Neural progenitor cell (in vitro differentiated cells): ENCODE measurements at regions not wholly inside any gene's neighbourhood (a gene's known extent, or its start where the extent isn't known, plus 50 kb on each side); places are given as distances from the start of the nearest gene placed in this dataset.

Source experiments
- DNase-seq: peaks from one replicate; pipeline ENCODE4 v3.0.0-alpha.2; 2016; ENCODE audit warnings: low spot score
- H2AFZ ChIP-seq: fragments of 200-600 bp; sonication (generic); replicated peaks from 2 replicates; pipeline ENCODE4 v1.6.1; 2016; ENCODE audit warnings: antibody characterized with exemption
- H3F3A ChIP-seq: fragments of 200-600 bp; sonication (generic); 2 replicates; pipeline ENCODE4 v1.6.1; 2016; ENCODE audit warnings: antibody characterized with exemption, low read depth
- H3K27ac ChIP-seq: fragments of 200-600 bp; sonication (generic); 2 replicates; pipeline ENCODE4 v1.5.1; 2016; ENCODE audit warnings: mild to moderate bottlenecking
- H3K27me3 ChIP-seq: fragments of 200-600 bp; sonication (generic); 2 replicates; pipeline ENCODE4 v1.6.1; 2016; ENCODE audit warnings: mild to moderate bottlenecking, moderate library complexity
- H3K36me3 ChIP-seq: fragments of 200-600 bp; sonication (generic); 2 replicates; pipeline ENCODE4 v1.5.1; 2016
- H3K4me1 ChIP-seq: fragments of 200-600 bp; sonication (generic); 2 replicates; pipeline ENCODE4 v1.6.1; 2016; ENCODE audit warnings: mixed run types
- H3K4me2 ChIP-seq: fragments of 200-600 bp; sonication (generic); 2 replicates; pipeline ENCODE4 v1.6.1; 2016
- H3K4me3 ChIP-seq: fragments of 200-600 bp; sonication (generic); 2 replicates; pipeline ENCODE4 v1.5.1; 2016
- H3K79me2 ChIP-seq: fragments of 200-600 bp; sonication (generic); 2 replicates; pipeline ENCODE4 v1.6.1; 2016; ENCODE audit warnings: low read depth
- H3K9ac ChIP-seq: fragments of 200-600 bp; sonication (generic); 2 replicates; pipeline ENCODE4 v1.6.1; 2016
- H3K9me3 ChIP-seq: fragments of 200-600 bp; sonication (generic); 2 replicates; pipeline ENCODE4 v1.5.1; 2016; ENCODE audit warnings: low read depth
- H4K20me1 ChIP-seq: fragments of 200-600 bp; sonication (generic); 2 replicates; pipeline ENCODE4 v1.6.1; 2016; ENCODE audit warnings: low read depth
- H3K27ac Mint-ChIP-seq: 3 replicates; pipeline ENCODE4 v1.8.0; 2021; ENCODE audit warnings: mixed read lengths
- H3K27me3 Mint-ChIP-seq: 2 replicates; pipeline ENCODE4 v1.8.0; 2022; ENCODE audit warnings: low read depth, mild to moderate bottlenecking, inconsistent platforms, moderate library complexity, mixed read lengths; ENCODE audit not compliant: insufficient read depth
- H3K36me3 Mint-ChIP-seq: 3 replicates; pipeline ENCODE4 v1.8.0; 2021; ENCODE audit warnings: mixed read lengths
- H3K4me1 Mint-ChIP-seq: 3 replicates; pipeline ENCODE4 v1.8.0; 2021; ENCODE audit warnings: mixed read lengths
- H3K4me3 Mint-ChIP-seq: 3 replicates; pipeline ENCODE4 v1.8.0; 2021; ENCODE audit warnings: mild to moderate bottlenecking, moderate library complexity, mixed read lengths
- H3K9me3 Mint-ChIP-seq: 3 replicates; pipeline ENCODE4 v1.8.0; 2020; ENCODE audit warnings: mixed read lengths
- EZH2 ChIP-seq: fragments of 200-600 bp; sonication (generic); IDR thresholded peaks from 2 replicates; pipeline ENCODE4 v1.6.1; 2017; ENCODE audit warnings: antibody characterized with exemption, mild to moderate bottlenecking, moderate library complexity
- EZH2phosphoT487 ChIP-seq: fragments of 200-600 bp; sonication (generic); IDR thresholded peaks from 2 replicates; pipeline ENCODE4 v1.6.1; 2017; ENCODE audit warnings: antibody characterized with exemption
- TF ChIP-seq, protein P1 (sequence below): fragments of 200-600 bp; sonication (generic); IDR thresholded peaks from 2 replicates; pipeline ENCODE4 v1.5.1; 2017; ENCODE audit warnings: antibody characterized with exemption, mild to moderate bottlenecking

DNA sequence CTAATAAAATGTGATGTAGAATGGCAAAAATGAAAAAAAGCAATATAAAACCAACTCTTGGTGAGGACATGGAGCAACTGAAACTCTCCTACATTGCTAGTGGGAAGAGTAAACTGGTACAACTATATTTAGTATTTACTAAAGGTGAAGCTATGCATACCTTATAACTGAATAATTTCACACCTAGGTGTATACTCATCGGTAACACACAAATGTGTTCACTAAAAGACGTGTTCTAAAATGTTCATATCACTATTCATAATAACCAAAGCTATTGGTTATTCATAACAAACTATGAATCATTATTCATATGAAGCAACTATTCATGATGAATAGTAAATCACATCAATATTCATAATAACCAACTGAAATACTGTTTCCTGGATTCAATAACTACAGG is 1030.3 kb downstream of the ROBO2 start:
- Histone ChIP-seq H3K27me3 (no peaks in the 10 kb centered on the region), H3F3A (no peaks in the 10 kb centered on the region), H3K4me3 (no peak overlapping the region), H3K27ac (no peak overlapping the region), H3K9me3 (no peaks in the 10 kb centered on the region), H2AFZ (no peak overlapping the region), H3K4me2 (no peak overlapping the region), H4K20me1 (no peaks in the 10 kb centered on the region), H3K36me3 (no peaks in the 10 kb centered on the region), H3K4me1 (no peaks in the 10 kb centered on the region), H3K9ac (no peak overlapping the region), H3K79me2 (no peaks in the 10 kb centered on the region)
- peaks cover 5% of the 10 kb centered on the region for H3K4me1 Mint-ChIP-seq
- peaks cover 8% of the 10 kb centered on the region for H3K9me3 Mint-ChIP-seq
- no peak overlapping the region for H3K27ac Mint-ChIP-seq
- no peaks in the 10 kb centered on the region for H3K27me3 Mint-ChIP-seq
- TF ChIP-seq EZH2phosphoT487 (no peak), EZH2 (no peak)
- TF ChIP-seq, protein P1, sequence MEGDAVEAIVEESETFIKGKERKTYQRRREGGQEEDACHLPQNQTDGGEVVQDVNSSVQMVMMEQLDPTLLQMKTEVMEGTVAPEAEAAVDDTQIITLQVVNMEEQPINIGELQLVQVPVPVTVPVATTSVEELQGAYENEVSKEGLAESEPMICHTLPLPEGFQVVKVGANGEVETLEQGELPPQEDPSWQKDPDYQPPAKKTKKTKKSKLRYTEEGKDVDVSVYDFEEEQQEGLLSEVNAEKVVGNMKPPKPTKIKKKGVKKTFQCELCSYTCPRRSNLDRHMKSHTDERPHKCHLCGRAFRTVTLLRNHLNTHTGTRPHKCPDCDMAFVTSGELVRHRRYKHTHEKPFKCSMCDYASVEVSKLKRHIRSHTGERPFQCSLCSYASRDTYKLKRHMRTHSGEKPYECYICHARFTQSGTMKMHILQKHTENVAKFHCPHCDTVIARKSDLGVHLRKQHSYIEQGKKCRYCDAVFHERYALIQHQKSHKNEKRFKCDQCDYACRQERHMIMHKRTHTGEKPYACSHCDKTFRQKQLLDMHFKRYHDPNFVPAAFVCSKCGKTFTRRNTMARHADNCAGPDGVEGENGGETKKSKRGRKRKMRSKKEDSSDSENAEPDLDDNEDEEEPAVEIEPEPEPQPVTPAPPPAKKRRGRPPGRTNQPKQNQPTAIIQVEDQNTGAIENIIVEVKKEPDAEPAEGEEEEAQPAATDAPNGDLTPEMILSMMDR: no peak
- no peak for DNase-seq
- H3K4me3 Mint-ChIP-seq: no peak overlapping the region
- no peaks in the 10 kb centered on the region for H3K36me3 Mint-ChIP-seq

DNA sequence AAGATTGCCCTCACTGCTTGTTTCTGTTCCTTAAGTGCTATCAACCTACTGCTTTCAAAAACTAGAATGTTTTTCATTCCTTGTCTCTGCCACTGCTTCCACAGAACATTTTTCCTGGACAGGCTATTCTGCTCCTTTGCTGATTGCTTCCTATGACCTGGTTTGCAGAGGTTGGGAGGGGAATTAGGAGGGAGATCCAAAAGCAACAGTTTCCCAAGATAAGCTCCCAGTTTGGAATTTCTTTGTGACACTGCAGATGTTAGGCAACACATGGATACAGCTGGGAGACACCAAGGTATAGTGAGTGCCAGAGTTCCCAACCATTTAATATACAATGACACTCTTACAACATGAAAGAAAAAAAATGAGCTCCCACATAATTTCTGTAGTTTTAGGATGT is 1036.5 kb downstream of the ROBO2 start:
- Mint-ChIP-seq H3K4me3 (no peak overlapping the region), H3K4me1 (peaks cover 5% of the 10 kb centered on the region), H3K27ac (no peak overlapping the region), H3K36me3 (no peaks in the 10 kb centered on the region), H3K9me3 (peaks cover 8% of the 10 kb centered on the region), H3K27me3 (no peaks in the 10 kb centered on the region)
- peak; percentile 3 for DNase-seq
- H3K36me3 ChIP-seq: no peaks in the 10 kb centered on the region
- H2AFZ ChIP-seq: peak overlapping the region; percentile 38
- H4K20me1 ChIP-seq: no peaks in the 10 kb centered on the region
- H3K27ac ChIP-seq: no peak overlapping the region
- no peak overlapping the region for H3K4me2 ChIP-seq
- H3K79me2 ChIP-seq: no peaks in the 10 kb centered on the region
- H3K4me3 ChIP-seq: no peak overlapping the region
- no peaks in the 10 kb centered on the region for H3K27me3 ChIP-seq
- no peaks in the 10 kb centered on the region for H3K4me1 ChIP-seq
- H3K9ac ChIP-seq: no peak overlapping the region
- no peaks in the 10 kb centered on the region for H3K9me3 ChIP-seq
- TF ChIP-seq EZH2phosphoT487 (no peak), EZH2 (no peak)
- TF ChIP-seq, protein P1: no peak
- H3F3A ChIP-seq: no peaks in the 10 kb centered on the region

DNA sequence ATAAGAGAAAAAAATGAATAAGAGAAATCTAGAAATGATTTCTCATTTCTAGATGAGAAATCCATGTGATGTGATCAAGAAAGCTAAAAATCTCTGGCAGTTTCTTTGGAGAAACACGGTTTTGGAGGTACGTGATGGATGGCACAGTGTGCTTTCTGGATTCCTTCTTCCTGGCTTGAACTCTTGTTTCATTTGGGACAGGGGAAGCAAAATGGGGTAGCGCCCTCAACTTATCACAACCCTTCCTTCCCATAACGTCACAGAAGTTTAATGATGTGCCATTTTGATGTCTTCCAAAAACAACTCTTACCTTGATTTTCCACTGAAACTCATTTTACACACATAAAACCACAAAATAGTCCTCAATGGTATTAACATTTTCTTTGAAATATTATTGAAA is 1037.3 kb downstream of the ROBO2 start:
- H3K27me3 Mint-ChIP-seq: no peaks in the 10 kb centered on the region
- Histone ChIP-seq H3K9ac (no peak overlapping the region), H3K4me1 (no peaks in the 10 kb centered on the region), H3K27ac (no peak overlapping the region), H3K36me3 (no peaks in the 10 kb centered on the region), H3K27me3 (no peaks in the 10 kb centered on the region), H2AFZ (no peak overlapping the region), H3F3A (no peaks in the 10 kb centered on the region), H3K4me2 (no peak overlapping the region), H3K79me2 (no peaks in the 10 kb centered on the region), H4K20me1 (no peaks in the 10 kb centered on the region), H3K4me3 (no peak overlapping the region), H3K9me3 (no peaks in the 10 kb centered on the region)
- no peak for DNase-seq
- H3K4me1 Mint-ChIP-seq: peaks cover under 1% of the 10 kb centered on the region
- TF ChIP-seq, protein P1: no peak
- TF ChIP-seq EZH2 (no peak), EZH2phosphoT487 (no peak)
- no peak overlapping the region for H3K27ac Mint-ChIP-seq
- H3K9me3 Mint-ChIP-seq: peaks cover 8% of the 10 kb centered on the region
- no peak overlapping the region for H3K4me3 Mint-ChIP-seq
- H3K36me3 Mint-ChIP-seq: no peaks in the 10 kb centered on the region

DNA sequence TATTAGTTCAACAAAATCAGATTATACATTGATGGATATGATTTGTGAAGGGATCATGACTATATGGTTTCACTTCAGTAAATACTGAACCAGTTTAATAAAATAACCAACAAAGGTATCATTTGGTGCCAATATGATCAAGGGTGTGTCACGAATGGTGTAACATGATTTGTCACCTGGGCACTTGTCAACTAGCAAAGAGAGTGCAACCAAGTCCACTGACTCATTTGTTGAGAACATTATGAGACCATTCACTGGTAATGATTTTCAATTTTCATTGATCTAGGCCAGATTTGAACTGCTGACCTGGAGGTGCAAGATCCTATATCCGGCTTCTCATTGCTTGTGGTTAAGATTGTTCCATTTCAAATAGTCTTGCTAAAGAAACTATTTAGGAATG is 1037.9 kb downstream of the ROBO2 start:
- Mint-ChIP-seq H3K9me3 (peaks cover 8% of the 10 kb centered on the region), H3K36me3 (no peaks in the 10 kb centered on the region), H3K4me1 (no peaks in the 10 kb centered on the region), H3K4me3 (no peak overlapping the region), H3K27ac (no peak overlapping the region), H3K27me3 (no peaks in the 10 kb centered on the region)
- H3K36me3 ChIP-seq: no peaks in the 10 kb centered on the region
- no peak overlapping the region for H3K4me3 ChIP-seq
- no peaks in the 10 kb centered on the region for H3F3A ChIP-seq
- no peak overlapping the region for H3K9ac ChIP-seq
- no peak for TF ChIP-seq EZH2phosphoT487
- TF ChIP-seq EZH2: no peak
- H3K79me2 ChIP-seq: no peaks in the 10 kb centered on the region
- DNase-seq: no peak
- no peak overlapping the region for H3K4me2 ChIP-seq
- no peaks in the 10 kb centered on the region for H3K4me1 ChIP-seq
- no peaks in the 10 kb centered on the region for H3K9me3 ChIP-seq
- no peaks in the 10 kb centered on the region for H4K20me1 ChIP-seq
- no peak overlapping the region for H2AFZ ChIP-seq
- no peak overlapping the region for H3K27ac ChIP-seq
- no peaks in the 10 kb centered on the region for H3K27me3 ChIP-seq
